Fibroblast of mammary gland (primary cell): ENCODE measurements at regions not wholly inside any gene's neighbourhood (a gene's known extent, or its start where the extent isn't known, plus 50 kb on each side); places are given as distances from the start of the nearest gene placed in this dataset.
"Not testable (repeated sequence)": the region's sequence is repeated elsewhere in the genome, so short reads cannot be mapped to it uniquely, and the experiment has no call there.

ENCODE experiments used
- DNase-seq: peaks from one replicate; pipeline ENCODE4 v3.0.0-alpha.2; 2010; ENCODE audit warnings: low read depth
- H3K4me3 ChIP-seq: 2 replicates; pipeline ENCODE4 v1.5.1; 2011; ENCODE audit warnings: low read depth, mild to moderate bottlenecking, low read length, moderate library complexity; ENCODE audit not compliant: control insufficient read depth
- TF ChIP-seq, protein P1 (sequence below): conservative IDR thresholded peaks from 2 replicates; pipeline ENCODE4 v1.5.1; 2011; ENCODE audit warnings: low read depth, low read length, inconsistent platforms; ENCODE audit not compliant: control insufficient read depth, insufficient read depth

DNA sequence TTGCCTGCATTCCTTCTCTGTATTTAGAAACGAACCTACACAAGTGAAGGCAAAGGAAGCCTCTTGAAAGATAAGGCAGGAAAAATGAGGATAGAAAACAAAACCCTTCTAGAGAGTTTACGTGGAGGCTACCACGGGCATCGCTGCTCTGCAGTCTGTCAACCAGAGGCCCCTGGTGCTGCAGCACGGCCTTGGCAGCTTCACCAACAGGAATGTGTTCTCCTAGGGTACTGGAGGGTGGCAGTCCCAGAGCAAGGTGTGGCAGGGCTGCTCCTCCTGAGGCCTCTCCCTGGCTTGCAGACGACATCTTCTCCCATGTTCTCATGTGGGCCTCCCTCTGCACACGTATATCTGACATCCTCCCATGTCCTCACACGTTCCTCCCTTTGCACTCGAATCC lies 57.6 kb upstream of the SAMD11 start:
- DNase-seq, result no peak
- H3K4me3 ChIP-seq, result no peak overlapping the region
- TF ChIP-seq, protein P1, sequence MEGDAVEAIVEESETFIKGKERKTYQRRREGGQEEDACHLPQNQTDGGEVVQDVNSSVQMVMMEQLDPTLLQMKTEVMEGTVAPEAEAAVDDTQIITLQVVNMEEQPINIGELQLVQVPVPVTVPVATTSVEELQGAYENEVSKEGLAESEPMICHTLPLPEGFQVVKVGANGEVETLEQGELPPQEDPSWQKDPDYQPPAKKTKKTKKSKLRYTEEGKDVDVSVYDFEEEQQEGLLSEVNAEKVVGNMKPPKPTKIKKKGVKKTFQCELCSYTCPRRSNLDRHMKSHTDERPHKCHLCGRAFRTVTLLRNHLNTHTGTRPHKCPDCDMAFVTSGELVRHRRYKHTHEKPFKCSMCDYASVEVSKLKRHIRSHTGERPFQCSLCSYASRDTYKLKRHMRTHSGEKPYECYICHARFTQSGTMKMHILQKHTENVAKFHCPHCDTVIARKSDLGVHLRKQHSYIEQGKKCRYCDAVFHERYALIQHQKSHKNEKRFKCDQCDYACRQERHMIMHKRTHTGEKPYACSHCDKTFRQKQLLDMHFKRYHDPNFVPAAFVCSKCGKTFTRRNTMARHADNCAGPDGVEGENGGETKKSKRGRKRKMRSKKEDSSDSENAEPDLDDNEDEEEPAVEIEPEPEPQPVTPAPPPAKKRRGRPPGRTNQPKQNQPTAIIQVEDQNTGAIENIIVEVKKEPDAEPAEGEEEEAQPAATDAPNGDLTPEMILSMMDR, result no peak

GRCh38 chr1:866631-867299 lies 57.0 kb upstream of the SAMD11 start:
- not testable (repeated sequence) for DNase-seq, H3K4me3 ChIP-seq

DNA sequence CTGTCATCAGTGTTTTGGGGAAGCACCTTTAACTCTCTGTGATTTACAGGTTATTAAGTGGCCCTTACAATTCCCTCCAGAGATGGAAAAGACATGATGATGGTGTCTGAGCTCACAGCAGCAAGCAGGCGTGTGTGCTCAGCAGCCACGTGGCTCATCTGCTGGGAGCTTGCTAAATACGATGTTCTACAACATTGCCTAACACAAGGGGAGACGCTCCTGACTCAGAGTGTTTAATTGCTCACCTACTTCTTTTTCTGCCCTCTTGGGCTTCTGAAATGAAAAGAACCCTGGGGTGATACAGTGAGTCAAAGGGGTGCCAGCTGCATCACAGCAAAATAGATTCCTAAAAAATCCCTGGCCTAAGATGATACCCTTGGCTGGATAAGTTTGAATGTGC lies 56.2 kb upstream of the SAMD11 start:
- peak; percentile 67 for DNase-seq
- not testable (repeated sequence) for H3K4me3 ChIP-seq

- TF ChIP-seq, protein P1, result no peak
- peak; percentile 11 for DNase-seq
Observed at GRCh38 chr1:869499-870244, 54.1 kb upstream of the SAMD11 start.

More at GRCh38 chr1:869499-870244, 54.1 kb upstream of the SAMD11 start:
- H3K4me3 ChIP-seq, result no peak overlapping the region
